GM12874 (cell line): ENCODE measurements at regions not wholly inside any gene's neighbourhood (a gene's known extent, or its start where the extent isn't known, plus 50 kb on each side); places are given as distances from the start of the nearest gene placed in this dataset.

Experiments used
- CTCF ChIP-seq: IDR thresholded peaks from 2 replicates; pipeline ENCODE4 v1.5.1; 2011; ENCODE audit warnings: low read depth, mild to moderate bottlenecking, control low read depth, low read length, moderate library complexity; ENCODE audit not compliant: insufficient read depth

- no peak for TF ChIP-seq CTCF
Observed at GRCh38 chr14:87060405-87060804, 932.6 kb downstream of the GALC start.

GRCh38 chr14:87059060-87059839 lies 933.7 kb downstream of the GALC start:
- no peak for TF ChIP-seq CTCF

GRCh38 chr14:87055007-87055406 lies 938.0 kb downstream of the GALC start:
- no peak for TF ChIP-seq CTCF

GRCh38 chr14:87052646-87053225 lies 940.2 kb downstream of the GALC start:
- TF ChIP-seq CTCF: no peak

GRCh38 chr14:87050421-87050820 lies 942.6 kb downstream of the GALC start:
- TF ChIP-seq CTCF: no peak

GRCh38 chr14:87049950-87050349 lies 943.0 kb downstream of the GALC start:
- TF ChIP-seq CTCF: peak; percentile 18; the same call in 1 of the 2 replicates

- TF ChIP-seq CTCF: no peak
Observed at GRCh38 chr14:87046960-87047359, 946.0 kb downstream of the GALC start.
